IPS-NIHi7 (cell line): ENCODE measurements at regions not wholly inside any gene's neighbourhood (a gene's known extent, or its start where the extent isn't known, plus 50 kb on each side); places are given as distances from the start of the nearest gene placed in this dataset.
"Not testable (repeated sequence)": the region's sequence is repeated elsewhere in the genome, so short reads cannot be mapped to it uniquely, and the experiment has no call there.

Experiments
- DNase-seq: peaks from one replicate; pipeline ENCODE4 v3.0.0; 2012; ENCODE audit warnings: mixed read lengths; ENCODE audit errors: extremely low spot score

- DNase-seq, result no peak
These were observed 109.2 kb downstream of the OSTF1 start for GRCh38 chr9:75197561-75197960.

- DNase-seq, result peak; percentile 69
These were observed 110.1 kb downstream of the OSTF1 start for GRCh38 chr9:75198436-75198835.

- peak; percentile 24 for DNase-seq
These were observed 112.7 kb downstream of the OSTF1 start for GRCh38 chr9:75200892-75201470.

- DNase-seq, result no peak
These were observed 113.3 kb downstream of the OSTF1 start for GRCh38 chr9:75201480-75202209.

GRCh38 chr9:75207997-75208396 is 119.7 kb downstream of the OSTF1 start:
- DNase-seq, result not testable (repeated sequence)

GRCh38 chr9:75210215-75210614 is 121.9 kb downstream of the OSTF1 start:
- no peak for DNase-seq

GRCh38 chr9:75213765-75214164 is 125.5 kb downstream of the OSTF1 start:
- DNase-seq, result no peak

- no peak for DNase-seq
These were observed 138.3 kb downstream of the OSTF1 start for GRCh38 chr9:75226403-75227139.

- no peak for DNase-seq
These were observed 140.6 kb downstream of the OSTF1 start for GRCh38 chr9:75228893-75229292.

GRCh38 chr9:75229605-75230332 is 141.5 kb downstream of the OSTF1 start:
- no peak for DNase-seq

GRCh38 chr9:75230469-75230868 is 142.2 kb downstream of the OSTF1 start:
- DNase-seq, result no peak

- DNase-seq, result no peak
These were observed 142.9 kb downstream of the OSTF1 start for GRCh38 chr9:75231167-75231566.

- no peak for DNase-seq
These were observed 144.7 kb downstream of the OSTF1 start for GRCh38 chr9:75233011-75233410.

GRCh38 chr9:75235632-75236031 is 147.3 kb downstream of the OSTF1 start:
- DNase-seq, result no peak

- peak; percentile 76 for DNase-seq
These were observed 150.1 kb downstream of the OSTF1 start for GRCh38 chr9:75238311-75238976.

GRCh38 chr9:75239176-75239575 is 150.9 kb downstream of the OSTF1 start:
- DNase-seq, result no peak

GRCh38 chr9:75242426-75242825 is 154.1 kb downstream of the OSTF1 start:
- DNase-seq, result no peak

GRCh38 chr9:75246949-75247348 is 158.6 kb downstream of the OSTF1 start:
- no peak for DNase-seq

- DNase-seq, result peak; percentile 63
These were observed 177.2 kb downstream of the OSTF1 start for GRCh38 chr9:75265525-75265972.

- no peak for DNase-seq
These were observed 180.9 kb downstream of the OSTF1 start for GRCh38 chr9:75269197-75269596.

- not testable (repeated sequence) for DNase-seq
These were observed 184.7 kb downstream of the OSTF1 start for GRCh38 chr9:75273055-75273454.

- no peak for DNase-seq
These were observed 186.5 kb downstream of the OSTF1 start for GRCh38 chr9:75274781-75275180.
